NCI-H1417 (cell line): ENCODE measurements at regions not wholly inside any gene's neighbourhood (a gene's known extent, or its start where the extent isn't known, plus 50 kb on each side); places are given as distances from the start of the nearest gene placed in this dataset.

Experiments used
- DNase-seq, 3 experiments: peaks; one replicate each; lab custom pipeline; 2025; lab: John Stamatoyannopoulos, UW

DNA sequence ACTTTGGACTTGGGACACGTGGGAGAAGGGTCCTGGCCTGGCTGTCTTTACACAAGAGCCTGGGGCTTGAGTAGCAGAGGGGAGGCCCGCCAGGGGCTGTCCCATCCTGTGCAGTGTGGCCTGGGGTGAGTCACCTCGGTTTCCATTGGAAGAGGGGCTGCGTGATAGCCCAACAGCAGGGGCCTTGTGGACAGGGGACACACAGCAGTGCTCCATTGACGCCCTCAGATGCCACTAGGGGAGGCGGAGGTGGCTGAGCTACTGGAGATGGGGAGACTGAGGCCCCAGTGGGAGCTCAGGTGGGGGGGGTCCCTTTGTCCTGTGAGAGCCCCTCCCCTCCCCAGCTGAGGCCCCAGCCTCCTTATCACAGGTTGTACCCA lies 50.0 kb upstream of the RNU6ATAC start:
- DNase-seq, result no peak

DNA sequence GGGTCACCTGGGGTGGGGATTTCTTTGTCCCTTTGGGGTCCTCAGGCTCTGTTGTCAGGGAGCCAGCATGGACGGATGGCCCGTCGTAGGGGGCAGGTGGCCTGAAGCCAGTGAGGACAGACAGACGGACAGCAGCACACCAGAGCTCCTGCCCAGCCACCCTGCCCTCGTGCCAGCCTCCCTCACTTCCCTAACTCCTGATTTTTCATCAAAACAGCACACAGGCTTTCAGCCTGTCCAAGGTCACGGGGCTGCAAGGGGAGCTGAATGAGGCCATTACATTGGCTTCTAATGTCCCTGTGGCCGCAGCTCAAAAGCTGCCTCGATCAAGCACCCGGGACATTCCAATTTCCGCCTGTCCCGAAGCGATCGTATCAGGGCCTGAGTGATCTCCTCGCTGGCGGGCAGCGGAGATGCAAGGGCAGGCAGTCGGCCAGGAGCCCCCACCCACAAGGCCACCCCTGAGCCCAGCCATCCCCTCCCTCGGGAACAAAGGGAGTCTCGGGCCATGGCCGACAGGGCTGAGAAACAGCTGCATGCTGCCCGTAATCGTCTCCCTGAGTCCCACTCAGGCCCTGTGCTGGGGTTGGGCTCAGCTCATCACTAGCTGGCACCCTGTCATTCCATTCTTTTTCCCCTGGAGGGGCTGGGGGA lies 50.5 kb upstream of the RNU6ATAC start:
- no peak for DNase-seq

DNA sequence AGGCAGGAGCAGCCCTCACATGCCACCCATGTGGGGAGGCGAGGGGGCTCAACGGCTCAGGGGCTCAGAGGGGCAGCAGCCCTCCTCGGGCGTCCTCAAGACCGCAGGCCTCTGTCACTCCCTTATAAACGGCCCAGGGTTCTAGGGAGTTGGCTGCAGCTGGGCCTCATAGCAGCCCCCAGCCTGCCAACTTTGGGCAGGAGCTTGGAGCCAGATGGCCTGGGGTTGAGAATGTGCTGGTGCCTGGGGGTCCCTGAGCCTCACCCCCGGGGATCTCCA lies 51.0 kb upstream of the RNU6ATAC start:
- no peak for DNase-seq

DNA sequence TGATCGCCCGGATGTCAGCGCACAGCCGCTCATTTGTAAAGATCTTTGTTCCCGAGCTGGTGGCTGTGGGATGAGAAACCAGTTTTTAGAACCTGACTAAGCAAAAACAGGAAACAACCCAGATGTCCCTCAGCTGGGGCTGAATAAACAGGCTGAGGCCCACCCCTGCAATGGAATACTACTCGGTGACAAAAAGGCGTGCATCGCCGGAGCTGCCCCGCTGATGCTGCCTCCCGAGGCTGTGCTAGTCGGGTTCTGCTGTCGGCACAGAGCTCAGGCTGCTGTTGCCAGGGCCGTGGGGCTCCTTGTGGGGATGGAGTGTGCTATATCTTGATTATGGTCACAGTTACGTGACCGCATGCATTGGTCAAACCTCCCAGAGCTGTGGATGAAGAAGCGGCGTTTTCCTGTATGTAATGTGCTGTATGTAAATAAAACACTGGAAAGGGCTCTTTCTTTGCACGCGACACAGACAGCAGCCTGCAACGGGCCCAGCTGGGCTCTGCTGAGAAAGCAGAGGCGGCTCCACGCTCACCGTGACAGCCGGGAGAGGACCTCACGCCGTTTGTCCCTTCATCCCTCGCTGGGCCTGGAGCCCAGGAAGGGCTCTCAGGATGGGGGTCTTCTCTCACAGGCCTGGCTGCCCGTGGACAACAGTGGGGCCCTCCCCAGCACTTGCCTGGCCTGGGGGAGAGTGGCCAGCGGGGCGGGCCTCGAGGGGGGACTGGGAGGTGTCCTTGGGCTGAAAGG lies 51.5 kb upstream of the RNU6ATAC start:
- no peak for DNase-seq

DNA sequence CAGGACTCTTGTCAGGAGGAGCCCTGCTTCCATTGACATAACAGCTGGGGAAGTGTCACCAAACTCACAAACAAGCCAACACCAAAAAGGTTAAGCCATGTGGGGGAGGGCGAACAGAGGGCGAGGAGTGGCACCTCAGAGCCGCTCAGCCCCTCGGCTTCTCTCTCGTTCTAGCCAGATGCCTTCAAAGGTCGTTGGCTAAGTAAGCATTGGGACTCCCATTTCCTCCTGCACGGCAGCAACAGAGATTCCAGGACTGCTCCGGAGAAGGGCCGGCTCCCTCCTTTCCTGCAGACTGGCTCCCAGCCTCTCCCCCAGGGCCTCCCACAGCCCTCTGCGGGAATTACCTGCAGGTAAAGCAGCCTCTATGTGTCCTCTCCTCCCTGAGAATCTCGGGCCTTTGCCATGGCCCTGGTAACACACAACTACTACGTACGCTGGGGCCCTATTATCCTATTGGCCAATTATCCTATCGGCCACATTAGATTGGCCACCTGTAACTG lies 52.1 kb upstream of the RNU6ATAC start:
- DNase-seq, result no peak

DNA sequence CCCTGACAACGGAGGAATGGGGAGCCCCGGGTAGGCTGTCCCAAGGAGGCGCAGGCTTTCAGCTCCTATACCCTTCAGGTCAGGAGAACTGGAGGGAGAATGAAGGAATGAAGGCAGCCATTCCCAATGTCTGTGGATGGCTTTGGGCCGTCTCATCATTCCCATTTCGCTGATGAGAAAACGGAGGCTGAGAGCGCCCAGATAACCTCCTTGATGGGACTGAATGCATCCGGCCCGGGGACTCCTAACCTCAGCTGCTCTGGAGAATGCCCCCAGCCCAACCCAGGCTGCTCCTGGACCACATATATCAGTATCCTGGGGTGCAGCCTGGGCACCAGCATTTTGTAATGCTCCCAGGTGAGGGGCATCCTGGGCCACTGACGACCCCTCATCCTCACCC lies 52.6 kb upstream of the RNU6ATAC start:
- no peak for DNase-seq

DNA sequence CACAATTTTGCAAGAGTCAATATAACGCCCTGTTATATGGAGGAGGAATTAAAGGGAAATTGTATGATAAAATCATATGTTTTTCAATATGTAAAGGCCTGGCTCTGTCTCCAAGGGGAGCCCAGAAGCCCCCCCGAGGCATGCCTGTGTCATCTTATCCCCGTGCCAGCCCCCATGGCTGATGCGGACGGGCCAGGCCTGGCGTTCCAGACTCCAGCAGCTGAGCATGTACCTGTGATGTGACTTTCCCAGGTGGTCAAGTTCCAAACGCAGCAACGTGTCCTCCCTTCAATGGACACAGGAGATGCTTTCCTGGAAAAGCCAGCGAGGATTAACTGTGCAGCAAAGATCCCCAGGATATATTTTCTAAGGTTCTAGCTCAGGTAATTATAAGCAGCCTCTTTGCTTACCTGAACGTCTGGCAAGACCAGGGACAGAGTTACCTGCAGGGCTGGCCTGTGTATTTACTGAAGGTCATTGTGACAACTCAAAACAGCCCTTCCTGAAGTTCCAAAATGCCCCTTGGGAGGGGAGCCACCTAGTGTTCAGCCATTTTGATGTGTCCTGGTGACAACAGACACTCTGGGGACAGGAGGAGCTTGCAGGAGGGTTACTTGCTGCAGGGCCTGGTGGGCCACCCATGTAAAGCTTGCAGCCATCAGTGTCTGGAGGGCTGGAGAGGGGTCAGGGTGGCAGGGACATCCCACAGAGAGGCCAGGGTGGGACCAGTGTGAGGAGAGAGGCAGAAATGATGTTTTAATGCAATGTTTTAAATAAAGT lies 53.3 kb upstream of the RNU6ATAC start:
- peak in 1 of 3 experiments; percentile 45 for DNase-seq

DNA sequence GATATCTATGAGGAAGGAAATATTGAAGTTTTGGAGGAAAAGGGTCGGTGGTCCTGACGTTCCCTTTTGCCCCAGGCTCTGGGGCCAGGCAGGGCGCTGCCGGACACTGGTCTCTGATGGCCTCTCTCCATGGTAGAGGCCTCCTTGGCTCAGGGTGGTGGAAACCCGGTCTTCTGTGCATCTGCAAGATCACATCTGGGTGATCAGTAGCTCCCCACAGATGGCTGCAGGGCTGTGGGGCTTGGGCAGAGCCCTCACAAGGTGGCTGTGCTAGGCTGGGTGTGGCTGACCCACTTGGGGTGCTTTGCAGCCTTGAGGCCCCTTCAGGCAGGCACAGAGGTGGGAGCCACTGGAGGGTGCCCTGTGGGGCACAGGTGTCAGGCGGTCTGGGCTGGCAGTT lies 53.9 kb upstream of the RNU6ATAC start:
- no peak for DNase-seq

DNA sequence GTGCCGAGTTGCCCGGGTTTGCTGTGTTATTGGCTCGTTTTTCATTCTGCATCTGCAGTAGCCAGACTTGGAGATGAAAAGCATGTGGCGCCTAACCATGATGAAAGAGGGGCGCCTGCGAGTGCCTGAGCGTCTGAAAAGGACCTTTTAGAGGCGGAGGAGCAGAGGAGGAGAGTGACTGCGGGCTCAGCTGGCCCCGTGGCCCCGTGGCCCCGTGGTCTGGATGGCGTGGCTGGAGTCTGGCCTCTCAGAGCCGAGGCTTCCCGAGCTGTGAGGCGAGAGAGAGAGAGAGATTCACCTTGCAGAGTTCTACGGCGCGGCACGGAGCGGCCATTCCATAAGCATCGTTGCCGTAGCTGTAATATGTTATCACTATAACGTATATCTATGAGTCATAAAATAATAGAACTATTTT lies 55.3 kb upstream of the RNU6ATAC start:
- no peak for DNase-seq

DNA sequence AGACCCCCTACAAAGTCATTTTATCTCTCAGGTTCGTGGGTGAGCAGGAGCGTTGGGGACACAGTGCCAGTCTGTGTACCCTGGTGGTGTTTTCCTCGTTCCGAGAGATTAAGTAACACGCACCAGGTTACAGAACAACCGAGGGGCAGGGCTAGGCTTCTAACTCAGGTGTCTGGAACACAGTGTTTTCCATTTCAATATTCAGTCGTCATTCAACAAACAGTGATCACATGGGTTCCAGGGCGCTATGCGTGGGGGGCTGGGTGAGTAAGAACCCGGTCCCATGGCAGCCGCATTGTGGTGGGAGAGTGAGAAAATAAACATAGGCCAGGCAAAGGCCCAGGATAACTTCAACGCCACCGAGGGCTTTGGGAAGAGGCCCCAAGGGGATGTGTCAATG lies 55.9 kb upstream of the RNU6ATAC start:
- DNase-seq, result no peak

DNA sequence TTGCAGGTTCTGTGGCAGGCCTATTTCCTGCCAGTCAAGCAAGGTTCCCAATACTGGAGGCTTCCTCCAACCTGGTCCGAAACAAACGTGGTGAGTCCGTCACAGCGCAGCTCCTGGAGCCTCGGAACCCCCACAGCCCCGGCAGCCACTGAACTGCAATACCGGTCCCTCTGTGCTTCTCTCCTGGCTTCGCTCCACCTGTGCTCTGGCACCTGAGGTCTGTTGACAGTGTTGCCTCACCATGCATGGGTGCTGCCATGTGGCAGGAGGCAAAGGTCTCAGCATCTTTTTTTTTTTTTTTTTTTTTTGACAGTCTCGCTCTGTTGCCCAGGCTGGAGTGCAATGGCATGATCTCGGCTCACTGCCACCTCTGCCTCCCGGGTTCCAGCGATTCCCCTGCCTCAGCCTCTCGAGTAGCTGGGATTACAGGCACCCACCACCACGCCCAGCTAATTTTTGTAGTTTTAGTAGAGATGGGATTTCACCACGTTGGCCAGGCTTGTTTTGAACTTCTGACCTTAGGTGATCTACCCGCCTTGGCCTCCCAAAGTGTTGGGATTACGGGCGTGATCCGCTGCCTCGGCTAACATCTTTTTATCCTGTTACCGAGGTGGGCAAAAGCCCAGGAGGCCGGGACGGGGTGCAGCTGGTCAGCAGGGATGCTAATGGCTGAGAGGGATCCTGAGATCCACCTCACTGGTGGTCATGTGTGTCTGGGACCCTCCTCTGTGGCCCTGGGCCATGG lies 57.1 kb upstream of the RNU6ATAC start:
- DNase-seq, result no peak

DNA sequence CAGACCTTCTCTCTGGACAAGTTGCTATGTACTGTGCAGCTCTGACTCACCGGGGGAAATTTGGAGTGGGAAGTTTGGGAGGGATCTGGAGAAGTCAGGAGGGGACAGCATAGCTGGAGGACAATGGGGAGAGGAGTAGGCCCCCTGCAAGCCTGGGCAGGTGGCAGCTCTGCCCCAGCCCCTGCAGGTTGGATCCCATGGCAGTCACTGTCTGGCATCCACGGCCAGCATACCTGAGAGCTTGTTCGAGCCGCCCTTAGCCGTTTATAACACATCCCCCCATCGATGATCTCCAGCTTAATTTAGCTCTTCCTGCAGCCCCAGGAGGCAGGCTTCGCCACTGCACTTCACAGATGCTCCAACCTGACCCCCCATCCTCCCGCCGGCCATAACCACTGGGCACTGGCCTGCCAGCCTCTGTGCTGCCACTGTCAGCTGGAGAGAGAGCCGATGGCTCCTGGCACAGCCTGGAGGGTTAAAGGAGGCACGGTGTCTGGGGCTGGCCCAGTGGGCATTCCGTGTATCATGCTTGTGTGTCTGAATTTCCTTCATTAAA lies 57.7 kb upstream of the RNU6ATAC start:
- peak in 1 of 3 experiments; percentile 26 for DNase-seq

DNA sequence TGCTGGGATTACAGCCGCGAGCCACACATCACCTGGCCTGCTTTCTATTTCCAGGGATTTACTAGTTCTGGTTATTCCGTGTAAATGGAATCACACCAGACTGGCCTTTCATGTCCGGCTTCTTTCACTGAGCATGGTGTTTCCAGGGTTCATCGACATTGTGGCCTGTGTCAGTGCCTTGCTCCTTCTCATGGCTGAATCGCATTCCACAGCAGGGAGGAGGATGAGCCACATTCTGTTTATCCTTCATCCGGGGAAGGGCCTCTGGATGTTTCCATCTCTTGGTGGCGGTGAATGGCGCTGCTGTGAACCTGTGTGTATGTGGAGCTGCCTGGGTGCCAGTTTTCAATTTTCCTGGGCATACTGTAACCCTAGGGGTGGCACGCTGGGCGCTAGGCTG lies 58.7 kb upstream of the RNU6ATAC start:
- no peak for DNase-seq

DNA sequence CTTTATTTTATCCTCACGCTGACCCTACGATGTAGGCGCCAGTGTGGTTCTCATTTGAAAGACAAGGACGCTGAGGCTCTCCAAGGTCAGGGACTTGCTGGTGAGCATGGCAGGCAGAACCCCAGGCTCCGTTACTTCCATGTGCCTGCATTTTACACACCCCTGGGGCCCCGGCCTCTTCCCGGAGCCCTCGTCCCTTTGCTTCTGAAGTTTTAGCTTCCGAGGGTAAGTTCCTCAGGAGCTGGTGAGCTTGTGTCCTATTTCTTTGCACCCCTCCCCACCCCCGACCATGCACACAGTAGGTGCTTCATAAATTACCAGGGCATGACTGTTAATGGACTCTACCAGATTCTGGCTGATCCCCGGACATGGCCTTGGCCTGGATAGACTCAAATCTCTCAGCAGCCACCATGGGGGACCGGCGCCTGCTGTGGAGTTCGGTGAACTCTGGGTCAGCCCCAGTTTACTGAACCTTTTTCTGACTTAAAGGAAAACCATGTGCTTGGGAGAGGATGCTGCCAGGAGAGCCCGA lies 59.3 kb upstream of the RNU6ATAC start:
- DNase-seq, result no peak

DNA sequence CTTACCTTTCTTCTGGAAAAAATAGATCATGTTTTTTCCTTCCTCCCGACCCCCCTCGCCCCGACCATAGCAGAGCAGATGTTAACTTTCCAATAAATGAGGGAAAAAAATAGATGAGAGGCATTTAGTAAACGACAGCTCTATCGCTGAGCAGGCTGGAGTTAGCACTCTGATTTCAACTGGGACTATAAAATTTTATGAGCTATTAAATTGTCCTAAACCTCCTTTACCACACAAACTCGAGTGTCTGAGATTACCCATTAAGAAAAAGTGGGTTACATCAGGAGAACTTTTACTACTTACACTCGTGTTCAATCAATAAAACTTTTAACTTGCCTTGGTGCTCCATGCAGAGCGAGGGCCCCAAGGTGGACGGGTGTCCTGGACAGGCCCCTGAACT lies 59.8 kb upstream of the RNU6ATAC start:
- no peak for DNase-seq

DNA sequence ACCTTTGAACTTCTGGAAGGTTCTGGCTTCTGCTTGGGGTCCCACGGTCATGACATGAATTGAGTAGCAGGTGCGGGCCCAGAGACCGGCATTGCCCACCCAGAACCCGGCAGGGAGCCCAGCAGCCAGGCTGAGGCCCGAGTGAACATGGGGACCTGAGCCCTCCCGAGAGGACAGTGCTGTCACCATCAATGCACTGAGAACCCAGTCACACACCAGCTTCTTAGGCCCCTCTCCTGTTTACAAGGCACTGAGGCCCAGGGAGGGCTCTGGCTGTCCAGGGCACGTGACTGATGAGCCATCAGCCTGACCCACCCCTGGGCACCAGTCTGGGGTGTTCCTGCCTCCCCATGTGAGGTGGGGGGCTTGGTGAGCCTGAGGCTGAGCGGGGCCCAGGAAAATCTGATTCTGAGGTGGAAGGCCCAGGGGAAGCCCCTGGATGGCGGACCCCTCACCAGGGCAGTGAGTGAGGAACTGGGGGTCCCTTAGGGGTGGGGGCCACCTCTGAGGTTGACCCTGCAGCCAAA lies 60.3 kb upstream of the RNU6ATAC start:
- no peak for DNase-seq

DNA sequence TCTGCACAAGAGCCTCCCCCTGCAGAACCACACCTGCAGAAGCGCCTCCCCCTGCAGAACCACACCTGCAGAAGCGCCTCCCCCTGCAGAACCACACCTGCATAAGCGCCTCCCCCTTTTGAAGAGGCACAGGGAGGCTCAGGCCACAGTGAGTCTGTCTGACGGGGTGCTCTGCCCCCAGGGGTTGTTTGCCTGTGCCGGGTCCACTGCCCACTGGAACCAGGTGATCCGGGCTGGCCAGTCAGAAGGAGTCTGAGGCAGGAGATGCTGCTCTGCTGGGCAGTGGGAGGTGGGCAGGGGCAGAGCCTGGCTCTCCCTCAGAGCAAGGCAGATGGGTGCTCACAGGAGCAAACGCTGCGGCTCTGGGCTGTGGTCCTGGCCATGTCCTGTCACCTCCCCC lies 60.8 kb upstream of the RNU6ATAC start:
- DNase-seq, result no peak

DNA sequence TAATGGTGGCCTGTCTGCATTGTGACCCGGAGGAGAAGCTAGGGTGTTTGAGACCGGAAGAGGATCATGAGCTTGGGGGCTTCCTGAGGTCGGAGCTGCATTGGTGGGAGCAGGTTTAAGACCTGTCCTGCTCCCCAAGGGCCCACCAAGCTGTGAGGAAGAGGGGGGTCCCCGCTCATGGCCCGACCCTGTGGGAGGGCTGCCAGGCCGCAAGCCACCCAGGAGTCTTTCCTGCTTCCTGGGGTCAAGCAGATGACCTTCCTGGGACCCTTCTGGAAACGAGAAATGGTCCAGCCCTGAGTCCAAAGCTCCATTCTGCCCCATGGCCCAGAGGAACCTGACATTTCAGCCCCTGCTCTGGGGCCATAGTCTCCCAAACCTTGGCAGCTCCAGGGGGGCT lies 61.5 kb upstream of the RNU6ATAC start:
- DNase-seq, result no peak

DNA sequence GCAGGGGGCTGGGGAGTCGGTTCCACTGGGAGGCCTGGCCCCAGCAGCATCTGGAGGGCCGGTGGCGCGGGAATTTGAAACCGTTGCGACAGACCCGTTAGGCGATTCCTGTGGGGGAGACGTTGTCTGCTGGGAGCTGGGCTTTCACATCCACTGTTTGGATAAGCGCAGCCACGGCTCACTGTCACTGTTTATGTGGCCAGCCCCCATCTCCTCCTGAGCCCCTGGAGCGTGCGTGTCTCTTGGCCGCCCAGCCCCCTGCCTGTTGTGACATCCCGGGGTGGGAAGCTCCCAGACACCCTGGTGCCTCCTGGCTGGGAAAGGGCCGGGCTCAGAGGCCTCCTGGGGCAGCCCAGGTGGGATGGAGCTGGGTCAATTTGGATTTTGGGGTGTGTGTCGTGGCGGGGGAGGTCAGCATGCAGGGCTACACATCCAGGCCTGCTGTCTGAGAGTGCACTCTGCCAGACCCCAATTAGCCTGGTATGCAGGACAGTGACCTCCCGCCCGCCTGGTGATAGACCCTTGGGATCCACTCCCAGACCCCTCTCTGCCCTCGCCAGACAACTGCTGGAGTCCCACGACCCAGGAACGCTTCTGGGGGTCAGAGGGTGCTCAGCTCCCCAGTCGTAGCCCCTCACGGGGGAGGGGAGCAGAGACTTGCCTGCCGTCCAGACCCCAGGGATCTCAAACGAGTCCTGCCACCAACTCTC lies 62.0 kb upstream of the RNU6ATAC start:
- no peak for DNase-seq

DNA sequence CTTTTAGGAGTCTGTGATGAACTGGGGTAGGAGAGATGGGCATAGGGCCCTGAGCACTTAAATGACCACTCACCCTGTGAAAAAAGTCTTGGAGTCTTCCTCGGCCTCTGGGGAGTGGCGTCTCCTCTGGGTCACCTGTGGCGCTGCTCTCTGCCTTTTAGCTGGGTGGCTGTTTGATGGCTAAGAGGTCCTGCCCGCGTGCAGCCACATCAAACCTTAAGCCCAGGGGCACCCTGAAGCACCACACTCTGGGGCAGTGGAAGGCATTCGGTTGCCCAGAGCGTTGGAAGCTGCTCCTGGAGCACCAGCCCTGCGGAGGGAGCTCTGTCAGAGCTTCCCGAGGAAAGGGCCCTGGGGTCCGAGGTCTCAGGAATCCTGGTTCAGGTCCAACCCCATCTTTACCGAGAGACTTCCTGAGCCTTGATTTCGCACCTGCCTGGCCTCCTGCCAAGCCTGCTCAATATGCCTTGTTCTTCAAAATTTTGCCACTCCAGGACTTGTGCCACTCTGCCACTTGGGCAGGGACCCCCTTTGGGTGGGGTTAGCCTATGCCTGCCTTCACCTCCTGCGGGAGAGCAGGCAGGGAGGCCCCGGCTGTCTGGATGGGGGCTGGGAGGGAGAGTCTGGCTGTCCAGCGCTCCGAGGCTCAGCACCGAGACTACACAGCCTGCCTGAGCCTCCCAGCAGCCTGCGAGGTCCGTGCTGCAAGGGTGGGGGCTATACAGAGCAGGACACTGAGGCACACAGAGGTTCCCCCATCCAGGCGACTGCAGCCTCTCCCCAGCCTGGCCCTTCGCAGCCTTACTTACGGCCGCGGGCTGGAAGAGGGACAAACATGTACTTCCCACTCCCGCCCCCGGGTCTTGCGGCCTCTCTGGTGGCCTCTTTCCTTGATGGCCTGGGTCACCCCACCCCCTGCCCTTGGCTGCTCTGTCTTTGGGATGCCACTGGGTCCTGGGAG lies 63.4 kb upstream of the RNU6ATAC start:
- DNase-seq, result peak in 1 of 3 experiments; percentile 17
